ENCODE measurements at regions not wholly inside any gene's neighbourhood (a gene's known extent, or its start where the extent isn't known, plus 50 kb on each side); places are given as distances from the start of the nearest gene placed in this dataset.
A peak's percentile ranks its signal among the peaks of the same experiment; 100 is the strongest.

DNA sequence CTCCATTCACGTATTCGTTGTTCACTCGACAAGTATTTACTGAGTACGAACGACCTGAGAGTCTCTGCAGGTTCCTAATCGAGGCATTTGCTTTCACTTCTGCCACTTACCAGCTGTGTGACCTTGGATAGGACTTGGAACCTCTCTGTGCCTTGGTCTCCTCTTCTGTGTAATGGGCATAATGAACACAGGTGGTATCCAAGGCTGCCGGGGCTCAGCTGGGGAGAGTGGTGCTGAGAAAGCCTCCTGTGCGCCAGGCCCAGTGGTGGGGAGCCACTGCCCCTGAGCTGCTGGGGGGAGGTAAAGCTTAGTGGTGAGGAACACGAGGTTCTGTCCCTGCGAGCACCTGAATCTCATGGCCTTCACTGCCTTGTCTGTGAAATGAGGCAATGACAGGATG is 150.7 kb downstream of the IRF8 start:
- in situ Hi-C loops (cut with HindIII; ENCODE audit: low sequenced_read_pairs): no loop called here
- DNase-seq (ENCODE audit: low spot score): no peak

DNA sequence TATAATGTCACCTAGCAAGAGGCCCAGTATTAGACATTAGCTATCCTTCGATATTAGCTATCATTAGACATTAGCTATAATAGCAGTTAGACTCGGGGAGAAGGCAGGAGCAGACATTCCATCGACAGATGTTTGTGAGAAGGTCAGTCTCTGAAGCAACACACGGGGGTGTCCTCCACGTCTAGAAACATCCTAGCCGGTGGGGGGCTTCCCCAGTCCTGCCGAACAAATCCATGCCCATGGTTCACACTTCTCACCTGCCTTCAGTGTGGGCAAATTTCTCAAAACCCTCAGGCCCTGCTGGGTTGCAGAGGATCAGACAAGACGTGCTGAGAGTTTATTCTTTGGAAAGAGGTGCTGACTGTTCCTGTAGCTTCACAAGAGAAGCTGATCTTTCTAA is 151.1 kb downstream of the IRF8 start:
- in situ Hi-C loops (cut with HindIII; ENCODE audit: low sequenced_read_pairs): no loop called here
- DNase-seq (ENCODE audit: low spot score): no peak

DNA sequence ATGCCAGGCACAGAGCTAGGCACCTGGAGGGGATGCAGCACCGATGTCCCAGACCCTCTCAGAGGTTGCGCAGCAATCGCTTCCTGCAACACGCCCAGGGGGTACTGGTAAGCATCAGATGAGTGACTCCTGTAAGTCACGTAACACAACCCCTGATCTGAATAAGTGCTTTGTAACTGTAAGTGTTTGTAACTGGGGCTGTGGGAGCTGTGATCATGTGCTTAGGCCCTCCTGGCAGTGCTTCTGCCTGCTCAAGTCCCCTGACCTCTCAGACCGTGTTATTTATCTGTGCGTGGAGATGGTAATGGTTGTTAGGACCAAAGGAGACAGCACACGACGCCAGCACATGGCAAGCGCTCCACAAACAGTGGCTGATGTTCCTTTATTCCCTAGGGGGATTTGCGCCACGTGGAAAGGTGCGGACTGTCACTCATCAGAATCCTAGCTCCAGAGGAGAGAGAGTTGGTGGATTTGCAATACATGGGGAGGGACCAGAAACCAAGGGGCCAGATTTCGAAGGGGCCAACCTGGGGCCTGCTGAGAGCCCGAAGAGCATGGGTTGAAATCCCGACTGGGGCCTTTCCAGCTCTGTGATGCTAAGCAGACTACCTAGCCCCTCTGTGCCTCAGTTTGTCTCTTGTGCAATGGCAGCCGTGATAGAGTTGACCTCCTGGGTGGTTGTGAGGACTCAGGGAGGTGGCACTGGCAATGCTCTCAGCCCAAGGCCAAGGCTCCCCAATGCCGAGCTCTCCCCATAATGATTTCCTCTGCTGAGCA is 151.8 kb downstream of the IRF8 start:
- in situ Hi-C loops (cut with HindIII; ENCODE audit: low sequenced_read_pairs): no loop called here
- no peak for DNase-seq (ENCODE audit: low spot score)

DNA sequence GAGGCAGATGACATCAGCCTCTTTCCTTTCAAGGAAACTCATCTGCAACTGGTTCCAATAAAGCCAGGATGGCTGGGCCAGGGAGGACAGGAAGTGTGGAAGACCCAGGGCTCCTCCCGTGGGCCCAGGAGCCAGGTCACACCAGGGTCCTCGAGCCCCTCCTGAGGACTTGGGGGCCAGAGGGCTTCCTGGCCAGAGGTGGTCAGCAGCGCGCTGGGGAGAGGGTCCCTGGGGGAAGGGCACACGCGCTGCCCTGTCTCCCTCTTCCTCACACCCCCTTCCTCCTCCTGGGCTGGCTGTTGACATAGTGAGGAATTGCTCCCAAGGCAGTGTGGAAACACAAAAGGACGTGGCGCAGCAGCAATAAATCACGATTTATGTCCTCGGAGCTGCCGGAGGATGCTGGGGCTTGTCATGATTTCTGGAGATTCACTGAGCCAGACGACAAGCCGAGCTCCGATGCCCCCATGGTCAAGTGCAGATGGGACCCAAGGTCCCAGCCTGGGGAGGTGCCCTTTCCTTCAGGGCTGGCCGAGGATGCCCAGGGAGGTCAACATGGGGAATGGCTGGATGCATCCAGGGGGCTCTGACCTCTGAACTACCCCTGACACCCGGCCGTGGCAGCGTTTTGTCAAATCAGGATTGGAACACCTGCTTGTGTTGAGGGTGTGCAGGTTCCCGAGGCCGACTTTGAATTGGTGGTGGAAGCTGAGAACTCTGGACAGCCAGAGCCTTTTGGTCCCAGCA is 152.6 kb downstream of the IRF8 start:
- no peak for DNase-seq (ENCODE audit: low spot score)
- in situ Hi-C loops (cut with HindIII; ENCODE audit: low sequenced_read_pairs): no loop called here

DNA sequence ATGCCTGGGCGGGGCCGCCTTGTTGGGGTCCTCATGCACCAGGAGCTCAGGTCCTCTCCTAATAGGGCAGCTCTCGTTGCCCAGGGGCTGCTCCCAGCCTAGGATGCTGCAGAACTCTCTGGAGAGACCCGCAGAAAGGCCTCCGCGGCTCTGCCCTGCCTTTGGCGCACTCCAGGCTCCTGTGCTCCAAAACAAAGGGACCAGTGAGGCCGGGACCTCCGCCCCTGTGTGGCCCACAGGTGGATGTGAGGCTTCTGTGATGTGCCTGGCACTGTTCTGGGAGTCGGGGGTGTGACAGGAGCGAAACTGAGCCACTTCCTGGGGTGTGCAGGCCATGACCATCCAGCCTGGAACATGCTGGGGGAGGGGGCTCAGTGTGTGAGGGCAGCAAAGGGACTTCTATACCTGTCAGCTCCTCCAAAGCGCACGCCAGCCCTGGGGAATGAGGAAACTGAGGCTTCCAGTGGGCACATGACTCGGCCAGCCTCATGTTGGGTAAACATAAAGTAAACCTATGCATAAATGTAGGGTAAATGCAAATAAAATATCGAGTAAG is 153.2 kb downstream of the IRF8 start:
- DNase-seq (ENCODE audit: low spot score): no peak
- in situ Hi-C loops (cut with HindIII; ENCODE audit: low sequenced_read_pairs): no loop called here

DNA sequence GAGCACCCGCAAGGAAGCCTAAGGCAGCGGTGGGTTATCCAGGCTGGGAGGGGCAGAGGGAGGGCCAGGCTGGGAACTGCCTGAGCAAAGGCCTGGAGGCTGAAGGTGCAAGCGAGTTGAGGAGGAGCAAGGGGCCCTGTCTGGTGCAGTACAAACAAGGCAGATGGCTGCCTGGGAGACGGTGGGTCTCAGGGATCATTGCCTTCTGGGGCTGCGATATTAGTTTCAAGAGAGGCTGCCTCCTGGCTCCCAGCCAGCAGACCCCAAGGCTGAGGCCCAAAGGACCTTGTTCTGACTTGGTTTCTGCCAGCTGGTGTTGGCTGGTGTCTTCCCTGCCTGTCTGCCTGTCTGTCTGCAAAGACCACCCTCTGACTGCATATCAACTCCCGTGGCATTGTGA is 154.0 kb downstream of the IRF8 start:
- no peak for DNase-seq (ENCODE audit: low spot score)
- in situ Hi-C loops (cut with HindIII; ENCODE audit: low sequenced_read_pairs): no loop called here

DNA sequence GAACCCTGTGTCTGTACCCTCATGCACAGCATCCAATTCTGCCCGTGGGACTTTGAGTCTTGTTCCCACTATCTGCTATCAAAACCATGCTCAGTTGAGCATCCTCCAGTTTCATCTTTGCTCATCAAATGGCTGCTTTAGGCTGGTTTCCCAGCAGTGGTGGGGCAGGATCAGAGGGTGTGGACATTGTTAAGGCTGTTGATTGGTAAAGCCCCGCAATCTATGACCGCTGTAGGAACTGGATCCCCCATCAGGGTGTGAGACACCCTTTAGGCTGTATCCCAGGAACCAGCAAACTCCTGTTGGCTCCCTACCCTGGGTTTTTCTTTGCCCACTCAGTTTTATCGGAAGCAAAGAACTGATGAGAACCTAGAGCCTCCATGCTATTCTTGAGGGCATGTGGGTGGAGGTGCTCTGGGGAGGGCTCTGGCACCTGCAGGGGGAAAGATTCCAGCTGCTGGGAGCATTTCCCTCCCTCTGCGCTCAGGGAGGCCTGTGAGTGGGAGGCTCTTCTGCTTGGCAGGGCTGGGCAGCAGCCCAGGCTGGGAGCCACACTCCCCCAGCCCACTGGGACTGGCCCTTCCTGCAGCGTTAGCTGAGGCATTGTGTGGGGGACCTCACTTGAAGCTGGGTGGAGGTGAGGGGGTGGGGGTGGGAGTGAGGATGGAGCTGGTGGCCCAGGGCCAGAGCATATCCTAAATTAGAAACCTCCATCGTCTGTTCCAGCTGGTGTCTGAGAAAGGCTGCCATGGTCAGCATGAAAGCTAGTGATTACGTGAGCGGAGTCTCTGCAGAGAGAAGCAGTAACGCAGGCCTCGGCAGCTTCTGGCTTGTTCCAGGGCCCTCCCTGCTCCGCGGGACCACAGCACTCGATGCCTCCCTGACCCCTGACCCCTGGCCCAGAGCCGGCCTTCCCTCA is 160.6 kb downstream of the IRF8 start:
- in situ Hi-C loops (cut with HindIII; ENCODE audit: low sequenced_read_pairs): no loop called here
- peak; percentile 3 for DNase-seq (ENCODE audit: low spot score)

DNA sequence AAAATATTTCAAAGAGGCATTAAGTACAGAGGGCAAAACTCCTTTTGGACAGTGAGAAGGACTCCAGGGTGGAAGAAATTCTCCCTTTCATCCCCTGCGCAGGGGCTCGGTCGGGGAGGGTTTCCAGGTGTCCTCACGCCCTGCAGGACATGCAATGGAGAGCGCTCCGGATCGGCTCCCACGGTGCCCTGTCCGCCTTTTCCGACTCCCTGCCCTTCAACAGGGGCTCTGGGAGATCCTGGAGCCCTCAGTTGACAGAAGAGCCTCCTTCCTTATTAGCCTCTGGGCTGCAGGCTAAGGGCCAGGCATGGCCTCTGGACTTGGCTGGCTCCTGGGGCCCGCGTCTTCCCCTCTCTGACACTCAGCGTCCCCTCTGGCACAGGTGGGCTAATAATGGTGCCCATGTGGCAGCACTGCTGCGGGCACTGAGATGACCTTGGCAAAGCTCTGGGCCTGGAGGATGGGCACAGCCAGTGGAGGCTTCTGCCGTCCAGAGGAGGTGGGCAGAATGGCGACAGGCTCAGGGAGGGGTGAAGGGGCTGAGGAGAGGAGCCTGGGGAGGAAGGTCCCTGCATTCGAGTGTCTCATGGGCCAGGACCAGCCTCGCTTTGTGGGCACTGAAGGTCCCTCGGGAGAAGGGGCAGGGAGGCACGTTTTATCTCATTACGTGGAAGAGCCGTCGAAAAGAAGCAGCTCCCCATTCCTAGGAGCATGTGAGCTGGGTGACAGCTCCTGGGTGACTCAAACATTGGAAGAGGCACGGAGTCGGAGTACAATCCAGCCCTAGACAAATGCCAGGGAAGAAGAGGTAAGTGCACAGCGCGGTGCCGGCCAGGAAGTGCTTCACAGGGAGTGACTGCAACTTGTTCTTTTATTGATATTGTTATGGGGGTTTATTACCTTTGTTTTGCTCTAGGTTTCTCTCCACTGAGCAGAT is 161.7 kb downstream of the IRF8 start:
- DNase-seq (ENCODE audit: low spot score): no peak
- in situ Hi-C loops (cut with HindIII; ENCODE audit: low sequenced_read_pairs): no loop called here

DNA sequence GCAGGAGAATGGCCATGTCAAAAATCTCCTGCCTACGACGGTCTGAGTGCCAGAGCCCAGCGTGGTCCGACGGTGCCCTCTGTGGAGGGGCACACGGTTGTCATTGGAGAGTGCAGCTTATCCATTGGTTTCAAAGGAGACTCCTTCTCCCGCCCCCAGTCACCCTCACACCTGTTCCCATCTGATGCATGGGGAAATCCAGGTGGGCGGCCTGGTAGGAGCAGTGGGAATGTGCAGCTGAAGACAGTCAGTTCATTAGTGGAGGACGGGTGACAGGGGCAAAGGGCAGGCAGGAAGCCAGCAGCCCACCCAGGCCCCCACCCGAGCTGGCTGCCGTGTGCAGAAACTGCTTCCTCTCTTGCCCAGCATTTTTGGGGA is 162.3 kb downstream of the IRF8 start:
- DNase-seq (ENCODE audit: low spot score): no peak
- in situ Hi-C loops (cut with HindIII; ENCODE audit: low sequenced_read_pairs): no loop called here

DNA sequence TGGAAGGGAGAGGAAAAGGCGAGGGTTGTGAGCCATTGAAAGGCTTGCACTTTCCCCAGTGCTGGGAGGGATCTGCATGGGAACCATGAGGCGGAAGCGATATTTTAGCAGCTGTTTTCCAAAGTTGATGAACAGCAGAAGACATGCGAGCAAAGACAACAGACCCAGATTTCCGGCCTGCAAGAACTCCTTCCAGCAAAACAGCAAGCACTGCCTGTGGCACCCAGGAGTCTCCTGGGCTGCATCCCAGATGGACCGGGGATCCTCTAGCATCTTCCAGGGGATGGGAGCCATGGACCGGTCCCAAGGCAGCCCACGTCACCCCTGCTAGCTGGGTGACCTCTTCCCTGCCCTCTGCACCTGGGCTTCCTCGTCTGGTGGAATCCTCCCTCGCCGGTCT is 162.8 kb downstream of the IRF8 start:
- no peak for DNase-seq (ENCODE audit: low spot score)
- in situ Hi-C loops (cut with HindIII; ENCODE audit: low sequenced_read_pairs): no loop called here

DNA sequence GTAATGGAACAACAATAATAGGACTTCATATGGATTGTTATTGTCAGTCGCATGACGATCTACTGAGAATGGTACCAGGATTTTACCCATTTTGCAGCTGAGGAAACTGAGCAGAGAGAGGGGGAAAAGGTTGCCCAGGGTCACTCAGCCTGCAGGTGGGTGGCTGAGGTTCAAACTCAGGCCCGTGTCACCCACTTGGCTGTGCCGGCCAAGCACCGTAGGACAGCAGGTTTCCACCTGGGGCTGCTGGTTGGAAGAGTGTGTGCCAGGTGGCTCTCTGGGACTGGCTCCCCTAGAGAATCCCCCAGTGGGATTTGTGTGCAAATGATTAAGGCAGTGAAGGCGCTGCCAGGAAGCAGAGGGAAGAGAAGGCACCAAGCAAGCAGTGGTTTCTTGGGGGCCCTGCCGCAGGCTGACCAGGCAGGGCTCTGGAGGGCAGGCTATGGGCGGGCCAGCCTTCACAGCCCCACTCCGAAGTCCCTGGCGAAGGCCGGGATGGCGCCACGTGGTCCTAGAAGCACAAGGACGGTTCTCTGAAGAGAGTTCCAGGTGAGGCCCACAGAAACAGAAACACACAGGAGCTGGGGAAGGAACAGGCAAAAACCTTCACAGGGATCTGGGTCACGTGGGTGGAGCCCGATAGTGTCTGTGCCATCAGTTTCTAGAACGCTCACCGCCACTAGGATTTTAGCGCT is 163.5 kb downstream of the IRF8 start:
- DNase-seq (ENCODE audit: low spot score): no peak
- in situ Hi-C loops (cut with HindIII; ENCODE audit: low sequenced_read_pairs): no loop called here

DNA sequence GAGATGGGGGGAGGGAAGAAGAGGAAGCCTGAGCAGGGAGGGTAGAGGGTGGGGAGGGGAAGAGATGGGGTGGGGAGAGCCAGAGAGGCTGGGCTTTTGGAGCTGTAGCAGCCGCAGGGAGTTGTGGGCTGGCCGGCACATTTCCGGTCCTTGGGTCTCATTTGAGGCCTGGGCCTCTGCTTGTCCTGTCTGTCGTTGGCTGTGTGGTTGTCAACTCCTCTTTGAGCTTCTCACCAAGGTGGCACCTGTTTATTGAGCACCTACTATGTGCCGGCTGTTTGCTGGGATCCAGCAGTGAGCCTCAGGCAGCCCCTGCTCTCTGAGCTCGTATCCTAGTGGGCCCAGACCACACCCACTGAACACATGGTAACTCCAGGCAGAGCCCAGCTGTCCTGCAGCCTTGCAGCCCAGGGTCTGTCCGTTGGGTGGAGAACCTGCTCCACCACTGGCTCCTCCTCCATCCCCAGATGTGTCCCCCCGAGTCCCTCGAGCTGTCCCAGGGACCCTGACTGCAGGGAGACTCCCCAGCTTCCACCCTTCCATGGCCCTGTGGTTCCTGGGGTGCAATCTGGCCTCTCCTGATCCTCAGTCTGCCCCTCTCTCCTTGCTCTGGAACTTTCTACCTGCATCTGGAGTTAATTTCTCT is 164.9 kb downstream of the IRF8 start:
- DNase-seq (ENCODE audit: low spot score): no peak
- in situ Hi-C loops (cut with HindIII; ENCODE audit: low sequenced_read_pairs): no loop called here

DNA sequence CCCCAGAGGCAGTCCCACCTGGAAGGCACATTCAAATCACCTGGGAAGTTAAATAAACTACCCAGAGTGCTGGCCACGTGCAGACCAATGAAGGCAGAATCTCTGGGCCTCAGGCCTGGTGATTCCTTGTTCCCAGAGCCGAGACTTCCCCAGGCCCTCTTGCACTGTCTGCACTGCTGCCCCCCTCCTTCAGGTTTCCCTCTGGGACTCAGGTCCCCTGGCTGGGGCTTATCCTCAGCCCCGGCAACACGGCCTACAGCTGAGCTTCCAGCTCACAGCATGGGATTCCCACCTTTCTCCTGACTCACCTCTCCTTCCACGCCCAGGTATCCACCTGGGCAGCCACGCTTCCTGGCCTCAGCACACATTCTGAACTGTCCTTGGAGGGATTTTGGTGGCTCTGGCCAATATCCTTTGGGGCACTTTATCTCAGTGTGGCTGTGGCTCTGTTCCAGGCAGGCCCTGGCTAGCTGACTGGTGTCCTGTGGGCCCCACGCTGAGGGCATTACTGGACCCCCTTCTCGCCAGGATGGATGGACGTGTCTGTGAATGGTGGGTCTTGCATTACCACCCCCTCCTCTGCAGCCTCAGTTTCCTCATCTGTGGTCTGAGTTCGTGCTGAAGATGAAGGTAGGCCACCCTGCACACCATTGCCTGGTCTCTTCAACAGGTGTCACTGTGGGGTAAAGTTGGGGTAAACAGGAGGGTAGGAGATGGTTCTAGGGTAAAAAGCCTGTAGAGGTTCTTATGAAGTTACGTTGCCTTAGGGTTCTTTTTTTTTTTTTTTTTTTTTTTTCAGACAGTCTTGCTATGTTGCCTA is 165.7 kb downstream of the IRF8 start:
- no peak for DNase-seq (ENCODE audit: low spot score)
- in situ Hi-C loops (cut with HindIII; ENCODE audit: low sequenced_read_pairs): no loop called here

DNA sequence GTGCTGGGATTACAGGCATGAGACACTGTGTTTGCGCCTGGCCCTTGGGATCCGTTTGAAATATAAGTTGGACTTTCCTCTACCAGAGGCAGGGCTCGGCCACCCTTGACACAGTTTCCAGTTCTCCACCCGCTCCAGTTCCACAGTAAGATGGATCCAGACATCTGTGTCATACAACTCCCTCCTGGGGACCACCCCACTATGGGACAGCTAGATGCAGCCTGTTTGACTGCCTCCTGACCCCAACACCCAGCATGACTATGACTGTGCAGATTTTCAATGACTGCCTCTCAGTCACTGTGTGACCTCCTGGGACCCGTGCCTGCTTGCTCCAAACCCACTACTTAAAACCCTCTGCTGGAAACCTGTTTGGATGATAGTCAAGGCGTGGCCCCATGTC is 166.7 kb downstream of the IRF8 start:
- in situ Hi-C loops (cut with HindIII; ENCODE audit: low sequenced_read_pairs): no loop called here
- no peak for DNase-seq (ENCODE audit: low spot score)

DNA sequence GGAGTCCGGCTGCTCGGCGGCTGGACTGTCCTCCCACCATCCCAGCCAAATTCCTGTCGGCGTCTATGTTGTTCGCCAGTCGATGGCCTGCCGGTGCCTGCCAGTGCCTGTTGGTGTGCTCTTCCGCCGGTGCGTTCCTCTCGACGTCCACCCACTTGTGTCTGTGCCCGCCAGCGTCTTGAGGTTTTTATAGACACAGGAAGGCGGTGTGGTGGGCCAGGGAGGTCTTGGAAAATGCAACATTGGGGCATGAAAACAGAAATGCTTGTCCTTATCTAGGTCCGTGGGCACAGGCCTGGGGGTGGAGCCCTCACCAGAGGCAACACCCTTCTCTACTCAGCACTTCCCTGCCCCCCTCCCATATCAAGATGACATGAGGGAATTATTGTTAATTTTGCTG is 167.8 kb downstream of the IRF8 start:
- in situ Hi-C loops (cut with HindIII; ENCODE audit: low sequenced_read_pairs): no loop called here
- DNase-seq (ENCODE audit: low spot score): no peak

DNA sequence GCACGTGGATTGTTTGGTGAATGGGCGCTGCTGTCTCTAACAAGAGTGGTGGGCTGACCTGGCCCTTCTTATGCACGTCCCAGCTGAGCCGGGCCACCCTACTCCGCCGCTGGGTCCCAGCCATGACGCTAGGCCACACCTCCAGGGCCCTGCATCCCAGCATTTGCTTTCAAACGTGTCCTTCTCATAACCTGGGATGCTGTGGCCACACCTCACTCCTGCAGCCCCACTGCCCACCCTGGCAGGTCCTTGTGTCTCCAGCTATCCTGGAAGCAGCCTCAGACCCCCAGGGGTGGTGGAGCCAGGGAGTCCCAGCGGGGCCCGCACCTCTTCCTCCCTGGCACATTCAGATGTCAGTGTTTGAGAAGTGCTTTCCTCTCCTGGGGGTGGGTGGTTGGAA is 168.6 kb downstream of the IRF8 start:
- in situ Hi-C loops (cut with HindIII; ENCODE audit: low sequenced_read_pairs): no loop called here
- no peak for DNase-seq (ENCODE audit: low spot score)

DNA sequence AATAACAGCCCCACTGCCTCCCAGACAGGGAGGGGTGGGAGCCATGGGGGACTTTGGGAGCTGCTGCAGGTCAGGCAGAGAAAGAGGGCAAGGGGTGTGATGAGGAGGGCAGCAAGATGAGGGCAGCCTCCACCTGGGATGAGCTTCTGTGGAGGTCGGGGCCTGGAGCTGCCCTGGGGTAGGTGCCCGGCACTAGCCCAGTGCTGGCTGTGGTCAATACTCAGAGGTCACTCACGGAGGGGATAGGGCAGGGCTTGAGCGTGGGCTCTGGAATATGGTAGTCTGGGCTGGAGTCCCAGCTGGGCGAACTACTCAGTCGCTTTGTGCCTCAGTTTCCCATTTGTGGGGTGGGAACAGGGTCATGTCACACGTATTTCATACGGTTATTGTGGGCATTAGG is 169.0 kb downstream of the IRF8 start:
- in situ Hi-C loops (cut with HindIII; ENCODE audit: low sequenced_read_pairs): no loop called here

More for the DNA sequence above, 169.0 kb downstream of the IRF8 start:
- DNase-seq (ENCODE audit: low spot score): no peak
